HG02678 (cell line): ENCODE measurements at regions not wholly inside any gene's neighbourhood (a gene's known extent, or its start where the extent isn't known, plus 50 kb on each side); places are given as distances from the start of the nearest gene placed in this dataset.
"Not testable (repeated sequence)": the region's sequence is repeated elsewhere in the genome, so short reads cannot be mapped to it uniquely, and the experiment has no call there.

Experiments
- ATAC-seq: cut with Tn5 transposase; IDR thresholded peaks from one replicate; pipeline ENCODE4 v1.9.1; 2021; ENCODE audit warnings: mild to moderate bottlenecking, moderate library complexity; ENCODE audit not compliant: unreplicated experiment

- no peak for ATAC-seq
Observed at GRCh38 chr10:52539463-52539862, 225.4 kb downstream of the DKK1 start.

- ATAC-seq, result no peak
Observed at GRCh38 chr10:52540479-52540984, 226.5 kb downstream of the DKK1 start.

GRCh38 chr10:52541006-52541473, 227.0 kb downstream of the DKK1 start:
- ATAC-seq, result no peak

GRCh38 chr10:52542906-52543305, 228.8 kb downstream of the DKK1 start:
- ATAC-seq, result no peak

GRCh38 chr10:52551046-52551445, 221.5 kb downstream of the MBL2 start:
- ATAC-seq, result no peak

- ATAC-seq, result no peak
Observed at GRCh38 chr10:52558090-52558489, 214.5 kb downstream of the MBL2 start.

- ATAC-seq, result no peak
Observed at GRCh38 chr10:52561322-52561721, 211.3 kb downstream of the MBL2 start.

GRCh38 chr10:52563360-52563759, 209.2 kb downstream of the MBL2 start:
- no peak for ATAC-seq

GRCh38 chr10:52566471-52567246, 205.9 kb downstream of the MBL2 start:
- no peak for ATAC-seq

GRCh38 chr10:52567247-52567580, 205.4 kb downstream of the MBL2 start:
- no peak for ATAC-seq

- ATAC-seq, result no peak
Observed at GRCh38 chr10:52568309-52568708, 204.3 kb downstream of the MBL2 start.

- ATAC-seq, result no peak
Observed at GRCh38 chr10:52570490-52570889, 202.1 kb downstream of the MBL2 start.

GRCh38 chr10:52571018-52571417, 201.6 kb downstream of the MBL2 start:
- no peak for ATAC-seq

GRCh38 chr10:52571516-52572182, 200.9 kb downstream of the MBL2 start:
- no peak for ATAC-seq

- ATAC-seq, result no peak
Observed at GRCh38 chr10:52573347-52573746, 199.2 kb downstream of the MBL2 start.

GRCh38 chr10:52574697-52575096, 197.9 kb downstream of the MBL2 start:
- ATAC-seq, result no peak

- no peak for ATAC-seq
Observed at GRCh38 chr10:52577047-52577446, 195.5 kb downstream of the MBL2 start.

GRCh38 chr10:52578871-52579405, 193.6 kb downstream of the MBL2 start:
- no peak for ATAC-seq

GRCh38 chr10:52581636-52582035, 190.9 kb downstream of the MBL2 start:
- not testable (repeated sequence) for ATAC-seq

GRCh38 chr10:52583336-52583735, 189.2 kb downstream of the MBL2 start:
- ATAC-seq, result no peak

GRCh38 chr10:52586710-52587109, 185.9 kb downstream of the MBL2 start:
- no peak for ATAC-seq
